DMS153 (cell line): ENCODE measurements at regions not wholly inside any gene's neighbourhood (a gene's known extent, or its start where the extent isn't known, plus 50 kb on each side); places are given as distances from the start of the nearest gene placed in this dataset.

Experiments used
- DNase-seq: peaks from one replicate; lab custom pipeline; 2025; lab: John Stamatoyannopoulos, UW

DNA sequence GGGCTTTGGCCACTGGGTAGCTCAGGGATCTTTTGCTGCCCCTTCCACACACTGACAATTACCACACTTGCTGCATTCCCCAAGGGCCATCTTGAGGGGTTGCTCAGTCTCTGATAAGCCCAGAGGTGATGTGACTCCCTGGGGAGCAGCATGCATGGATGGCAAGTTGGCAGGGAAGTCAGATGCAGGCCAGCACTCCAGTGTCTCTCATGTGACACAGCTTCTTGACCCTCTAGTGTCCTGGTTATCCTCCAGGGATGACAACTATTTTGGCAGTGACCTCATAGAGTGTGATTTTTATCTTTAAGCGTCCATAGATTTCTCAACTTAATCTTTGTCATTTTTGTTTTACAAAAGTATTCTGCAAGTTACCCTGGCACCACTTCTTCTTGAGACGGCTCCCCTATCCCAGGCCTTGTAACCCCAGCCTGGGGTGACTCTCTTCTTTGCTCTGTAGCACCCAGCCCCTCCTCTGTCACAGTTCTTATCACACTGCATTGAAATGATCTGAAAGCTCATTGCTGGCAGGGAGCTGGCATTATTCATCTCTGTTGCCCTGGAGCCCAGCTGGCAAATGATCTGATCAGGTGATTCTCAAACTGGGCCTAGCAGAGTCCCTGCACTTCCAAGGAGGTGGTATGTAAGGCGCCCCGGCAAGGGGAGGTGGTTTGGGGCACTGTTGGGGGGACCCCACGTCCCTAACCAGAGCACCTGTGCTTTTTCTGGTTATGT, 72.6 kb downstream of the TENT5C start:
- no peak for DNase-seq

DNA sequence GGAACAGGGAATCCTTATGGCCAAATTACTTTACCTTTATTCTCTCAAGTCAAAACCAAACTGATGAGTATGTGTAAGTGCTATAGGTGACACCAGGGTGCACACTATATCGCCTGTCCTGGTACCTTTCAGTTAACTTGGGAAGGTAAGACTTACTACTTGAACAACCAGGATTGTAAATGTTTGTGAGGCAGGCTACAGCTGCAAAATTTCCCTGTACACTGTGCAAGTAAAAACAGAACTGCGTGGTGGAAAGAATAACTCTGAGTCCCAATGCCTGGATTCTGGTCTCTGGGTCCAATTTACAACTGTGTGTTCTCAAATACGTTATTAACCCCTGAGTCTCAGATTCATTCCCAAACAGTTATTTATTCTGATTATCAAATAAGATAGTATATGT, 73.5 kb downstream of the TENT5C start:
- DNase-seq, result no peak

GRCh38 chr1:117679868-117680267, 74.0 kb downstream of the TENT5C start:
- no peak for DNase-seq

DNA sequence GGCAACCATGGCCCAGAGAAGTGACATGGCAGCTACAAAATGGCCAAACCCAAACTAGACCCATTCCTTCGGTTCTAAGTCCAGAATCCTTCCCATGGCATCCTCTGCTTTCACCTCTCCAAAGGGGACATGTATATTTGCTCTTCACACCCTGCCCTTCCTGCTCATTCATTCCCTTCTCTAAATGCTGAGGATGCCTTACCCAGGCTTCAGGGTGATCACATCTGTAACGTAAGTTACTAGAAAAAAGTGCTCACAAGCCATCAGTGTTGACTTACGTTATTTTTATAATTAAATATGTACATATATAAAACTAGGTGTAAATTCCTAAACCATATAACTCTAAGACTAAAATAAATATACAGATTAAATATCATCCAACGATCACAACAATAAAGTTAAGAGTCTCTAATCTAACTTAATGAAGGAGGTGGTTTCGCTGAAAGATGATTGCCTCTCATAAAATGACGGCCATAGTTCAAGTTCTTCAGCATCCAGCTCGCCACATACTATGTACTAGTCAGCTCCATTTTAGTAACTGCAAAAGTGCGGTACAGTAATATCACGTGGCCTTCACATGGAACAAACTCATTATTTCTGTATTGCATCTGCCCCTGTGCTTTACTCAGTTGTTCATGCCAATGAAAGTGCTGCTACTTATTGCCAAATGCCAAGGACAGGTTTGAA, 74.6 kb downstream of the TENT5C start:
- no peak for DNase-seq

DNA sequence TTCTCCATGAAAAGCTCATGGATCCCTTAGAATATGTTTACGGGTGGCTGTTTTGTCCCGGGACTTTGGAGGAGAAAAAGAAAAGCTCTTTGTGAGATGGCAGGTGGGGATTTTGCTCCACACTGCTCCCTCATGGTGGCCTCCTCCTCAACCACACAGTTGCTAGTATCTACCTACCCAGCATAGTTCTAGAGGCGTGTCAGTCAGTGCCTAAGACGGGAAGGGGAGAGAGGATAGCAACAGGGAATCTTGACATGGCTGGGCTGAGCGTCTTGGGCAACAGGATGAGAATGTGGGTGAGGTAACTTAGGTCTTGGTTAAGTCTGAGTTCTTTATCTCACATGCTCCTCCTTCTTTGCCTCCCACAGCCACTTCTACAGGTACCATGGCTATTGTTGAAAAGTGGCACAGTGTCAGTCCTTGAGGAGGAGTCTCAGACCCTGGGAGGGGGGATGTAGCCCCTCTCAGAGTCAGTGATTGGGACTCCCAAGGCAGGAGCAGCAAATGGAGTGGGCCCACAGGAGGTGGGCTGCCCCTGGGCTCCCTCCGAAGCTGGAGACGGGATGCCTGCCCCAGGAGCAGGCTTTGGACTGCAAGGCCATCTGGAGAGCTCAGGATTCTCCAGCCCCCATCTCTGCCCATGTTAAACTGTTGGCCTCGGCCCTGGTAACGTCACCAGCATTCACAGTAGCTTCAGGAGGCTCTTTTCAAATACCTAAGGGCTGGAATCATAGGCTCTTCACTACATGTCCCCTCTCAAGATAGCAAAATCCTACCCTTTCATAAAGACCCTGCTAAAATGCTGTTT, 75.4 kb downstream of the TENT5C start:
- DNase-seq, result no peak

DNA sequence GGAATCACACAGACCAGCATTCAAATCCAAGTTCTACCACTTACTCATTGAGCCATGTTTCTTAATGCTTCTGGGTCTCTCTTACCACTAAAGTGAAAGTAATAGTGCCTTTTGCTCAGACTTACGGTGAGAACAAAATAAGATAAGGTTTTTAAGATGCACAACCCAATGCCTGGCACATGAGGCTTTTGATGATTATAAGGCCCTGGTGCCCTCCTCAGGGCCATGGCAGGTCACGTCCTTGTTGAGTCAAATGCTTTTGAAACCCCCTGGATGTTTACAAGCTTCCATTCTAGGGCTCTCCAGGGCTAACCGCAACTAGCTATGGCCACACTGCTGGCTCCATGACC, 76.0 kb downstream of the TENT5C start:
- DNase-seq, result no peak

- DNase-seq, result no peak
These were observed 76.5 kb downstream of the TENT5C start for GRCh38 chr1:117682372-117682771.

GRCh38 chr1:117683571-117684285, 77.9 kb downstream of the TENT5C start:
- no peak for DNase-seq

GRCh38 chr1:117685936-117686806, 80.3 kb downstream of the TENT5C start:
- DNase-seq, result no peak

GRCh38 chr1:117686907-117687306, 81.1 kb downstream of the TENT5C start:
- DNase-seq, result no peak

DNA sequence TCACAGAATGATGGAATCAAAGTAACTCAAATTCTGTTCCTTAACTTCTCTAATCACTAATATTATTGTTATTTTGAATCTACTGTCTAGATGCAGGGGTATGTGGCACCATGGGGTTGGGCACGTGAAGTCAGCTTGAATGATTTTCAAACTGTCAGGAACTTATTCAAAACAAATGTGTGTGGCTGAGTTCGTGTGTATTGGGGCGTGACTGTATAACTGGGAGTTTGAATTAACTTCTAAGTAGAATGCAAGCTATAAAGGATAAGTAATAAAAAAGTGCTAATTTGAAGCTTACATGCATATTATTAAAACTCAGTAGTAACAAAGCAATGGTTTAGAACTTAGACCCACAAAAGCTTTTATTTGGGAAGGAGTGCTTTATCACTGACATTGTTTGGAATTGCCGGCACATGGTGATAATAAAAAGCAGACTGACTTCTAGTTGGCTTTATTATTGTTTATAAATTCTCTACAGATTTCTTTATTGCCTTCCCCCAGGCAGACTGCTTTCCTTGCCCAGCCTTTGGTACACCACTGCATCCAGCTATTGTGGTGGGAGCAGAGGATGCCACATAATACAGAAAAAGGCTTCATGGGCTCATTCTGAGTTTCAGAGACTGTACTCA, 84.3 kb downstream of the TENT5C start:
- DNase-seq, result no peak

DNA sequence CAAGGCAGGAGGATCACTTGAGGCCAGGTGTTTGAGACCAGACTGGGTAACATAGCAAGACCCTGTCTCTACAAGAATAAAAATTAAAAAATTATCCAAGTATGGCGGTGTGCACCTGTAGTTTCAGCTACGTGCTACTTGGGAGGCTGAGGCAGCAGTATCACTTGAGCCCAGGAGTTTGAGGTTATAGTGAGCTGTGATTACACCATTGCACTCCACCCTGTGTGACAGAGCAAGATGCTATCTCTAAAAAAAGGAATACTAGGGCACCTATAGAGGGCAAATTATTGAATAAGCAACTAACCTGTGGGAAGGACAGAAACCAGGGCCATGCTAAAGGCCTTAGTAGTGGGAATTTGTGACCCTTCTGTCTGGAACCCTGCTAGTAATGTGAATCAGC, 86.1 kb downstream of the TENT5C start:
- DNase-seq, result no peak

- no peak for DNase-seq
These were observed 88.7 kb downstream of the TENT5C start for GRCh38 chr1:117694543-117694942.

DNA sequence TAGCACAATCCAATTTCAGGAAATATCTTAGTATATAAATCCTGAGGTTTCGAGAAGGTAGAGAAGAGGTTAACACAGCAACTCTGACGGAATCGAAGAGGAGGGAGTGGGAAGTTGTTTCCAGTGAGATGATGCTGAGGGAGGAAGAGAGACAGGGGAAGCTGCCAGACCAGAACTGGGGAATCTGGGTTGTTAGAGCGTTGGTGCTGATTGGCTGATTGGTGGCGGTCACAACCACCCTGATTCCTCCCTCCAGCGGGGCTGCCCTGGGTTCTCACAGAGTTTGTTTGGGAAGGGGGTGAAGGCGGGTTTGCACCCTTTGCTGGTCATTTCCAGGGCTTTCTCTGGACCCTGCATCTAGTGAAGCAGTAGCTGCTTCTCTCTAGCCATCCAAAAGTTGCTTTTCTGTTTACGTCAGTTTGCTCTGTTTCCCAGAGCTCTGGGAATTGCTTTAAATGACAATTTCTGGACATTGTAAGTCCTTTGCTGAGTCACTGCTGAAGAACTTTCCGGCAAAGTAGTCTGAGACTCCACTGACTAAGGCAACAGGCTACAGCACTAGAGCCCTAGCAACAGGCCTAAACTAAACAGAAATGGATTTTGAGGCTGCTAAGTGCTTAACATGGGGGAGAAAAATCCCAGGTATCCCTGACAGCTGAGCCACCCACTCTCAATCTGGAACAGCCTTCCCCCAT, 90.1 kb downstream of the TENT5C start:
- DNase-seq, result no peak

DNA sequence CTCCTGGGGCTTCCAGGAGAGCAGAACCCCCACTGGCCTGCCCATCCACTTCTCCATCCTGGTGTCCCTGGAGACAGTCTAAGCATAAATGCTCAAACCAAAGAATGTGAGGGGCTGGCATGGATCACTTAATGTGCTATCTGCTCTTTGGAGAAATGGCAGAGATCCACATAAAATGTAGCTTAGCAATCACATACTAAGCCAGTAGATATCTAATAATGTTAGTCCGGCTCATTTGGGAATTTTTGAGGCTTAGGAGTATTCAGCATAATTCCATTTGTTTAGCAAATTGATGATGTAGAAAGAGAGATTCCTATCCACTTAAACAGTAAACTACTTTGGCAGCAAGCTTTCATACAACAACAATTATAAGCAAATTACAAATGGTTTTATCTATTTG, 90.7 kb downstream of the TENT5C start:
- no peak for DNase-seq

GRCh38 chr1:117697220-117697781, 91.5 kb downstream of the TENT5C start:
- no peak for DNase-seq

DNA sequence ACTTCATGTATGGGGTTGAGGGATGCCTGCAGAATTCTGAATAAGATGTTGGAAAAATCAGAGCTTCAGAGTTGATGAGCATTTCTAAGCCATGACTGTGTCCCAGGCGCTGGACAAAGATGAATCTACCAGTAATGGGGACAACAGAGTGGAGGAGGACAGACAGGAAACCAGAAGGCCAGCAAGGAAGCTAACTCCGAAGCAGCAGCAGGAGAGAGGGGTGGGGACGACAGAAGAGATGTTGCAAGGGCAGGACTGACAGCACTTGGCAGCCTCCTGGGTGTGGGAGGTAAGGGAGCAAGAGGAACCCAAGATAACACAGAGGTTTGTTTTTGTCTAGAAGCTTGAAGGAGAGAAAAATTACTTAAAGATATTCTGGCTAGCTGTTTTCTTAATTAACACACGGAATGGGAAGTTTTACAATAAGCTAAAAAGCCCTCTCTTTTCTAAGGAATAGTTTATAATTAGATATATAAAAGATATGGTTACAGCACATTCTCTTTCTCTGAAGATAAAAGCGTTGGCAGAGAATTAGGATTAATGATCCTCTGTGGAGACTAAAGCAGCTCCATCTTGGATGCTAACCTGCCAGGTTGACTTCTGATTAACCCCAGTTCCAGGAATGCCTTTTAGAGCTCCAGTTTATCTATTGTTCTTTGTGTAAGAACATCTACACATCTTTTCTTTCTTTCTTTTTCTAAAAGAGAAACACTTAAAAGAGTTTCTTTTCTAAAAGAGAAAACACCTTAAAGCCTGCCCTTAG, 92.7 kb downstream of the TENT5C start:
- DNase-seq, result no peak

- no peak for DNase-seq
These were observed 94.1 kb downstream of the TENT5C start for GRCh38 chr1:117699953-117700352.

GRCh38 chr1:117702654-117703053, 96.8 kb downstream of the TENT5C start:
- DNase-seq, result no peak
